T-helper 2 cell (primary cell): ENCODE measurements at regions not wholly inside any gene's neighbourhood (a gene's known extent, or its start where the extent isn't known, plus 50 kb on each side); places are given as distances from the start of the nearest gene placed in this dataset.
A peak's percentile ranks its signal among the peaks of the same experiment; 100 is the strongest.
"Not testable (repeated sequence)": the region's sequence is repeated elsewhere in the genome, so short reads cannot be mapped to it uniquely, and the experiment has no call there.

Experiments used
- DNase-seq, 5 experiments: peaks; one replicate each; pipeline versions ENCODE4 v3.0.0 to v3.0.0-alpha.2; 2012 to 2022

GRCh38 chr12:114192013-114192412, 213.9 kb downstream of the TBX5 start:
- no peak for DNase-seq

GRCh38 chr12:114191581-114191980, 214.4 kb downstream of the TBX5 start:
- DNase-seq, result no peak

- DNase-seq, result no peak
These were observed 215.0 kb downstream of the TBX5 start for GRCh38 chr12:114190971-114191370.

- no peak for DNase-seq
These were observed 216.7 kb downstream of the TBX5 start for GRCh38 chr12:114189266-114189665.

- no peak for DNase-seq
These were observed 219.5 kb downstream of the TBX5 start for GRCh38 chr12:114186241-114187002.

GRCh38 chr12:114185036-114185435, 218.9 kb upstream of the RBM19 start:
- DNase-seq, result no peak

- no peak for DNase-seq
These were observed 208.2 kb upstream of the RBM19 start for GRCh38 chr12:114174326-114174725.

- no peak for DNase-seq
These were observed 206.0 kb upstream of the RBM19 start for GRCh38 chr12:114172135-114172534.

GRCh38 chr12:114168061-114168460, 201.9 kb upstream of the RBM19 start:
- no peak for DNase-seq

GRCh38 chr12:114167431-114167830, 201.3 kb upstream of the RBM19 start:
- no peak for DNase-seq

- peak in 1 of 5 experiments; percentile 2 for DNase-seq
These were observed 200.2 kb upstream of the RBM19 start for GRCh38 chr12:114166362-114166761.

GRCh38 chr12:114165921-114166320, 199.8 kb upstream of the RBM19 start:
- no peak for DNase-seq

GRCh38 chr12:114164351-114164750, 198.2 kb upstream of the RBM19 start:
- DNase-seq, result no peak

- DNase-seq, result no peak
These were observed 197.6 kb upstream of the RBM19 start for GRCh38 chr12:114163771-114164170.

GRCh38 chr12:114160445-114160844, 194.3 kb upstream of the RBM19 start:
- DNase-seq, result no peak

GRCh38 chr12:114152890-114153289, 186.8 kb upstream of the RBM19 start:
- DNase-seq, result no peak

GRCh38 chr12:114152066-114152465, 185.9 kb upstream of the RBM19 start:
- DNase-seq, result no peak

- not testable (repeated sequence) for DNase-seq
These were observed 184.5 kb upstream of the RBM19 start for GRCh38 chr12:114150584-114150983.

GRCh38 chr12:114141921-114142564, 175.9 kb upstream of the RBM19 start:
- DNase-seq, result no peak

- DNase-seq, result no peak
These were observed 174.5 kb upstream of the RBM19 start for GRCh38 chr12:114140576-114140975.

GRCh38 chr12:114136631-114137030, 170.5 kb upstream of the RBM19 start:
- DNase-seq, result no peak

GRCh38 chr12:114134922-114135321, 168.8 kb upstream of the RBM19 start:
- no peak for DNase-seq

GRCh38 chr12:114131824-114132223, 165.7 kb upstream of the RBM19 start:
- no peak for DNase-seq

GRCh38 chr12:114123108-114123507, 157.0 kb upstream of the RBM19 start:
- DNase-seq, result no peak
